Astrocyte (in vitro differentiated cells and primary cell): ENCODE measurements at regions not wholly inside any gene's neighbourhood (a gene's known extent, or its start where the extent isn't known, plus 50 kb on each side); places are given as distances from the start of the nearest gene placed in this dataset.

Experiments used
- DNase-seq: peaks from one replicate; pipeline ENCODE4 v3.0.0-alpha.2; 2010; ENCODE audit warnings: low read depth
- FAIRE-seq: peaks from 2 replicates; lab custom pipeline; 2011; peaks lifted over from hg19 to GRCh38; lab: Jason Lieb, UNC
- H2AFZ ChIP-seq: 2 replicates; pipeline ENCODE4 v1.6.0; 2012; ENCODE audit warnings: low read depth, low read length, inconsistent platforms
- H3K27ac ChIP-seq: 2 replicates; pipeline ENCODE4 v1.5.1; 2011; ENCODE audit warnings: low read depth, low read length, inconsistent platforms
- H3K27me3 ChIP-seq: 2 replicates; pipeline ENCODE4 v1.6.0; 2011; ENCODE audit warnings: low read length, inconsistent platforms; ENCODE audit not compliant: insufficient read depth
- H3K36me3 ChIP-seq: 2 replicates; pipeline ENCODE4 v1.5.1; 2011; ENCODE audit warnings: low read length, inconsistent platforms; ENCODE audit not compliant: insufficient read depth
- H3K4me1 ChIP-seq: 2 replicates; pipeline ENCODE4 v1.5.1; 2011; ENCODE audit warnings: low read length, inconsistent platforms; ENCODE audit not compliant: insufficient read depth
- H3K4me2 ChIP-seq: 2 replicates; pipeline ENCODE4 v1.6.0; 2012; ENCODE audit warnings: low read length, inconsistent platforms
- H3K4me3 ChIP-seq: 2 replicates; pipeline ENCODE4 v1.5.1; 2011; ENCODE audit warnings: low read depth, mild to moderate bottlenecking, low read length, inconsistent platforms; ENCODE audit not compliant: insufficient read depth
- H3K79me2 ChIP-seq: 2 replicates; pipeline ENCODE4 v1.6.0; 2012; ENCODE audit warnings: mild to moderate bottlenecking, low read length, inconsistent platforms; ENCODE audit not compliant: insufficient read depth
- H3K9ac ChIP-seq: 2 replicates; pipeline ENCODE4 v1.6.0; 2012; ENCODE audit warnings: mild to moderate bottlenecking, low read length, inconsistent platforms
- H3K9me3 ChIP-seq: 2 replicates; pipeline ENCODE4 v1.5.1; 2012; ENCODE audit warnings: low read depth, mild to moderate bottlenecking, low read length, inconsistent platforms; ENCODE audit not compliant: insufficient read depth
- H4K20me1 ChIP-seq: 2 replicates; pipeline ENCODE4 v1.6.0; 2012; ENCODE audit warnings: low read length, inconsistent platforms; ENCODE audit not compliant: insufficient read depth
- H3K27ac Mint-ChIP-seq: one replicate; pipeline ENCODE4 v1.8.0; 2021; ENCODE audit warnings: mild to moderate bottlenecking, mixed read lengths; ENCODE audit not compliant: unreplicated experiment
- H3K27me3 Mint-ChIP-seq: one replicate; pipeline ENCODE4 v1.8.0; 2021; ENCODE audit warnings: low read depth, mixed read lengths; ENCODE audit not compliant: unreplicated experiment
- H3K36me3 Mint-ChIP-seq: one replicate; pipeline ENCODE4 v1.8.0; 2021; ENCODE audit warnings: low read depth, mixed read lengths; ENCODE audit not compliant: unreplicated experiment
- H3K4me1 Mint-ChIP-seq: one replicate; pipeline ENCODE4 v1.8.0; 2021; ENCODE audit warnings: low read depth, mixed read lengths; ENCODE audit not compliant: unreplicated experiment
- H3K4me3 Mint-ChIP-seq: one replicate; pipeline ENCODE4 v1.8.0; 2021; ENCODE audit warnings: mild to moderate bottlenecking, moderate library complexity, mixed read lengths; ENCODE audit not compliant: unreplicated experiment
- H3K9me3 Mint-ChIP-seq: one replicate; pipeline ENCODE4 v1.8.0; 2021; ENCODE audit warnings: mild to moderate bottlenecking, mixed read lengths; ENCODE audit not compliant: unreplicated experiment
- EZH2 ChIP-seq: IDR thresholded peaks from 2 replicates; pipeline ENCODE4 v1.6.1; 2012; ENCODE audit warnings: mild to moderate bottlenecking, low read length, inconsistent platforms; ENCODE audit not compliant: insufficient read depth
- TF ChIP-seq, protein P1 (sequence below): IDR thresholded peaks from 2 replicates; pipeline ENCODE4 v1.5.1; 2011; ENCODE audit warnings: low read depth, mild to moderate bottlenecking, inconsistent platforms, low read length, moderate library complexity; ENCODE audit not compliant: insufficient read depth

DNA sequence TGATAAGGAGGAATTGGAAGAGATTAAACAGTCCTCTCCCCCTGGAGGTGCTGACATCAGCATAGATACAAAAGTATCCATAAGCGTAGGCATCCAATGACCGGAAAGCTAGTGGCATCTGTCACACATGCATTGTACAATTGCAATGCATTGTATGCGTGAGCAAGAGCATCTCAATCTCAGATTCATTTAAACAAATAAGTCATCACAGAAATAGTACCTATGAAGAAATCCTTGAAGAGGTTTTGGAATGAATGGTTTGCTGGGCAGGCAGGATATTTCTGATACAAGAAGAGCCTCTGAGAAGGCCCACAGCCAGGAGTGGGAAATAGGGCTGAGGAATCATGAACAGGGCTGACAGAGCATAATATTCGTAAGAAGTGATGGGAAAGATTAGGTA is 88.9 kb upstream of the ABCD3 start:
- Histone ChIP-seq H3K4me3 (no peak overlapping the region), H3K4me1 (peaks cover 48% of the 10 kb centered on the region), H4K20me1 (no peaks in the 10 kb centered on the region), H3K27me3 (no peaks in the 10 kb centered on the region), H3K9me3 (no peaks in the 10 kb centered on the region), H3K27ac (no peak overlapping the region), H3K79me2 (no peaks in the 10 kb centered on the region), H3K36me3 (no peaks in the 10 kb centered on the region), H2AFZ (no peak overlapping the region), H3K4me2 (no peak overlapping the region), H3K9ac (no peak overlapping the region)
- FAIRE-seq (no peak), DNase-seq (no peak)
- Mint-ChIP-seq H3K9me3 (no peaks in the 10 kb centered on the region), H3K4me3 (no peak overlapping the region), H3K36me3 (no peaks in the 10 kb centered on the region), H3K4me1 (peaks cover 49% of the 10 kb centered on the region), H3K27ac (no peak overlapping the region), H3K27me3 (no peaks in the 10 kb centered on the region)
- TF ChIP-seq, protein P1, sequence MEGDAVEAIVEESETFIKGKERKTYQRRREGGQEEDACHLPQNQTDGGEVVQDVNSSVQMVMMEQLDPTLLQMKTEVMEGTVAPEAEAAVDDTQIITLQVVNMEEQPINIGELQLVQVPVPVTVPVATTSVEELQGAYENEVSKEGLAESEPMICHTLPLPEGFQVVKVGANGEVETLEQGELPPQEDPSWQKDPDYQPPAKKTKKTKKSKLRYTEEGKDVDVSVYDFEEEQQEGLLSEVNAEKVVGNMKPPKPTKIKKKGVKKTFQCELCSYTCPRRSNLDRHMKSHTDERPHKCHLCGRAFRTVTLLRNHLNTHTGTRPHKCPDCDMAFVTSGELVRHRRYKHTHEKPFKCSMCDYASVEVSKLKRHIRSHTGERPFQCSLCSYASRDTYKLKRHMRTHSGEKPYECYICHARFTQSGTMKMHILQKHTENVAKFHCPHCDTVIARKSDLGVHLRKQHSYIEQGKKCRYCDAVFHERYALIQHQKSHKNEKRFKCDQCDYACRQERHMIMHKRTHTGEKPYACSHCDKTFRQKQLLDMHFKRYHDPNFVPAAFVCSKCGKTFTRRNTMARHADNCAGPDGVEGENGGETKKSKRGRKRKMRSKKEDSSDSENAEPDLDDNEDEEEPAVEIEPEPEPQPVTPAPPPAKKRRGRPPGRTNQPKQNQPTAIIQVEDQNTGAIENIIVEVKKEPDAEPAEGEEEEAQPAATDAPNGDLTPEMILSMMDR: no peak
- no peak for TF ChIP-seq EZH2

DNA sequence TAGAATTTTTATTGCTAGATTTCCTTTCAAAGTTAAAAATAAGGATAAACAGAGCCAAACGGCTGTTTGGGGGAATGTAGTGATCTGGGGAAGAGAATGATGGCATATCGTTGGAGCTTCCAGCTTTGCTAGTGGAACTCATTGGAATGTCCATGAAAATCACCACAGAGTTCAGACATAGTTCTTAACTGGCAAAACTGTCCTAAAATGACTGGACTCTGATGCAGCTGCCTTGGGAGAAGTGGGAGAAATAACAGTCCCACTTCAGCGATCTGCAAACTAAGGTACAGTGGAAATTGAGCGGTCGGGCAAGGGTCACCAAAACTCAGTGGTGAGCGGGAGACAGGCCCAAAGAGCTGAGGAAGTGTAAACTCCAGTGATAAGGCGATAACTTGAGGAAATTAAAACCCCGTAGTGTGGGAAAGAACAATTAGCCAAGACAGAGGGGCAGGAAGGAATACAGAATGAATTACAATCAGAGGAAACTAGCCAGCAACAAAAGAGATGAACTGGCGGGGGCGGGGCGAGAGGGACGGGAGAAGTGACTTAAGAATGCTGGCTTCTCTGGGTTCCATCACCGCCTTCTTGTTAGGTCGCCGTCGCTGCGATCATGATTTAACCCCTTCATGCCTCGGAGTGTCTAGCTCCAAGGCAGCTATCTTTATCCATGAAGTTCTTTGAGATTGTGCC is 89.8 kb upstream of the ARHGAP29 start:
- Histone ChIP-seq H3K27me3 (no peaks in the 10 kb centered on the region), H3K9me3 (no peaks in the 10 kb centered on the region), H3K9ac (peak overlapping the region; percentile 79), H4K20me1 (no peaks in the 10 kb centered on the region), H3K27ac (peak overlapping the region; percentile 96), H3K4me2 (peak overlapping the region; percentile 77), H3K36me3 (no peaks in the 10 kb centered on the region), H3K79me2 (no peaks in the 10 kb centered on the region), H3K4me1 (peaks cover 56% of the 10 kb centered on the region), H2AFZ (peak overlapping the region; percentile 51), H3K4me3 (peak overlapping the region; percentile 37)
- DNase-seq (peak; percentile 72), FAIRE-seq (no peak)
- H3K4me3 Mint-ChIP-seq: peak overlapping the region; percentile 2
- TF ChIP-seq EZH2: no peak
- TF ChIP-seq, protein P1: no peak
- H3K9me3 Mint-ChIP-seq: no peaks in the 10 kb centered on the region
- peak overlapping the region; percentile 73 for H3K27ac Mint-ChIP-seq
- peaks cover 59% of the 10 kb centered on the region for H3K4me1 Mint-ChIP-seq
- no peaks in the 10 kb centered on the region for H3K36me3 Mint-ChIP-seq
- no peaks in the 10 kb centered on the region for H3K27me3 Mint-ChIP-seq

DNA sequence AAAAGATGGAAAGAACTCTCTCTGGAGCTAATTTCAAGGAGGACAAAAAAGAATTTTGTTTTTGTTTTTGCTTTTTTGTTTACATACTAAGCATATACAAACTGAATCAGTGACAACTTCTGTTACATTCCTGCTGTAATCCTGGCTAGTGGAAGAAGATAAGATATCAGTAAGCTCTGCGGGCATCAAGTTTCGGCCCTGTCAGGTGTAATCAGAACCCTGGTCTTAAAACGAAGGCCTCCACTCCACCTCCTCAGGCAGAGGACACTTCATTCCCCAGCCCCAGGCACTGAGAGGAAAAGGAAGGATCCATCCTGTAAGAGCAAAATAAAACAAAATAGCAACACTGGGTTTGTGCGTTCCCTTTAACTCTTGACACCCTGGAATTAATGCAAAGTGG is 88.9 kb upstream of the ARHGAP29 start:
- Mint-ChIP-seq H3K4me1 (peaks cover 59% of the 10 kb centered on the region), H3K4me3 (no peak overlapping the region), H3K27ac (peak overlapping the region; percentile 73), H3K27me3 (no peaks in the 10 kb centered on the region), H3K36me3 (no peaks in the 10 kb centered on the region), H3K9me3 (no peaks in the 10 kb centered on the region)
- Histone ChIP-seq H3K27me3 (no peaks in the 10 kb centered on the region), H2AFZ (no peak overlapping the region), H3K4me3 (no peak overlapping the region), H3K4me1 (peaks cover 56% of the 10 kb centered on the region), H3K27ac (peak overlapping the region; percentile 96), H3K4me2 (peak overlapping the region; percentile 77), H3K79me2 (no peaks in the 10 kb centered on the region), H4K20me1 (no peaks in the 10 kb centered on the region), H3K9ac (peak overlapping the region; percentile 79), H3K9me3 (no peaks in the 10 kb centered on the region), H3K36me3 (no peaks in the 10 kb centered on the region)
- DNase-seq (no peak), FAIRE-seq (no peak)
- no peak for TF ChIP-seq EZH2
- TF ChIP-seq, protein P1: no peak
